Head of caudate nucleus (tissue), 42 donors: ENCODE measurements at regions not wholly inside any gene's neighbourhood (a gene's known extent, or its start where the extent isn't known, plus 50 kb on each side); places are given as distances from the start of the nearest gene placed in this dataset.

Experiments
- DNase-seq, 42 donors: peaks; one replicate each; pipeline versions ENCODE4 v3.0.0 to v3.0.0-alpha.2; 2020 to 2021; ENCODE audit warnings: mixed read lengths in 7 of 42
- intact Hi-C: fragments of 100-400 bp; cut with DNase I; formaldehyde crosslinking; loops from one replicate; pipeline ENCODE4 v1.15.0; 2022

DNA sequence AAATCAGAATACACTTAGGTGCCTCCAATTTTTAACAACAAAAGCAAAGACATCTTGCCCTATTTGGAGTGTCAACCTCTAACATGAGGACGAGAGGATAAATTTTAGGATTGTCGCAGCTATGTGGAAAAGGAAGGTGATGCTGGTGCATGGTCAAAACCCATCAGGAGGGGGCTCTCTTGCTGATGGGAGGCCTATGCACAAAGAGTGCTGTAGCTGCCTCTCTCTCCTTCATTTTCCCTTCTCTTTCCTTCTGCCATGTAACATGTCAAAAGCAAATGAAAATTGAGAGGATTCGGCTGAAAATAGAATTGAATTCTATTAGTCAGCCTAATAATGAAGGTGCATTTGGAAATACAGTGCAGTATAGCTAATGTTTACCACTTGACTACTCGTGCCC, 578.7 kb upstream of the ZNF462 start:
- intact Hi-C loops: loop anchor here (10.0 kb wide), 1 partner anchor 581 kb away; the partner anchor contains the start of gene ZNF462
- peak in 28 of 42 donors; percentile 8 to 70 (median 44) for DNase-seq

- intact Hi-C loops: loop anchor here (10.0 kb wide), 1 partner anchor 579 kb away; the partner anchor contains the start of gene ZNF462
- DNase-seq: peak in 35 of 42 donors; percentile 9 to 77 (median 48)
Measured at GRCh38 chr9:106286249-106286648, 576.7 kb upstream of the ZNF462 start.

GRCh38 chr9:106287091-106287631, 575.8 kb upstream of the ZNF462 start:
- DNase-seq: peak in 25 of 42 donors; percentile 10 to 59 (median 23)
- intact Hi-C loops: loop anchor here (10.0 kb wide), 1 partner anchor 578 kb away; the partner anchor contains the start of gene ZNF462

DNA sequence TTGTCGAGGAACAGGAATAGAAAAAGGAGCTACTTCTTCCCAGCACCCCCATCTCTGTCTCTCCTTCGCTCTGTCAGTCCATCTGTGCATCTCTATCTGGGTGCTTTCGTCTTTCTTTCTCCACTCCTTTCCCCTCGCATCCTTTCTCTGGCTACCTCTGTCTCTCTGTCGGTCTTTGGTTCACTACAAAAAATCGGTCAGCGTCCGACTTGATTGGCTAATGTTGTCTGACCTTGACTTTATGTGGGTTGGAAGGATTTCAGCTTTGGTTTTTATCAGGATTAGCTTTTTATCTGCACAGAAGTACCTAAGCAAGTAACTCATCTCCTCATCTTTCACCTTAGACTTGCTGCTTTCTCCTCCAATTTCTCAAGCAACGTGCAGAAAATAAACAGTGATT, 575.2 kb upstream of the ZNF462 start:
- DNase-seq: no peak
- intact Hi-C loops: loop anchor here (10.0 kb wide), 1 partner anchor 577 kb away; the partner anchor contains the start of gene ZNF462

- intact Hi-C loops: loop anchor here (10.0 kb wide), 1 partner anchor 576 kb away; the partner anchor contains the start of gene ZNF462
- no peak for DNase-seq
Measured at GRCh38 chr9:106288689-106289088, 574.3 kb upstream of the ZNF462 start.

- DNase-seq: no peak
- intact Hi-C loops: no loop called here
Measured at GRCh38 chr9:106291786-106292185, 571.2 kb upstream of the ZNF462 start.

GRCh38 chr9:106296426-106296825, 566.5 kb upstream of the ZNF462 start:
- intact Hi-C loops: no loop called here
- peak in 1 of 42 donors; percentile 23 for DNase-seq

GRCh38 chr9:106298997-106299396, 564.0 kb upstream of the ZNF462 start:
- intact Hi-C loops: no loop called here
- no peak for DNase-seq

DNA sequence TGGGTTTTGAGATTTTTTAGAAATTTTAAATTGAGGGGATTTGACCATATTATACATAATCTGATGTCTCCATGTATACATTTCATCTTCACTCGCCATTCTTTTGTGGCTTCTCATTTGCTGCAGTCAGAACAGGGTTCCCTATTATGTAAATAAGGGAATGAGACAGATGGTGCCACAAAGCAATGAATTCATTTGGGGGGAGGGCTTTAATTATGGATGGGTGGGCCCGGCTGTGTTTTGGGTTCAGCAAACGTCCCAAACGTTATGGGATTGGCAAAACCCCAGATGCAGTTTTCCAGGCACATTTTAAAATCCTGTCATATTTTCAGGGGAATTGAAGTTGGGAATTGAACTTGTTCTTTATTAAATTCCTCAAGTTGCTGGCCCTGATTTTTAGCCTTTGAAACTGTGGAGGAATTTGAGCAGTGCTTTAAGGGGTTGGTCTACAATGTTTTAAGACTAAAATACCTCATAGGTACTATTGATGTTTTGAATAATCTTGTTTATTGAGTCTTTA, 558.5 kb upstream of the ZNF462 start:
- intact Hi-C loops: no loop called here
- no peak for DNase-seq

- DNase-seq: peak in 5 of 42 donors; percentile 4 to 48 (median 32)
- intact Hi-C loops: no loop called here
Measured at GRCh38 chr9:106305428-106306133, 557.4 kb upstream of the ZNF462 start.

GRCh38 chr9:106307670-106308069, 555.3 kb upstream of the ZNF462 start:
- DNase-seq: no peak
- intact Hi-C loops: no loop called here

DNA sequence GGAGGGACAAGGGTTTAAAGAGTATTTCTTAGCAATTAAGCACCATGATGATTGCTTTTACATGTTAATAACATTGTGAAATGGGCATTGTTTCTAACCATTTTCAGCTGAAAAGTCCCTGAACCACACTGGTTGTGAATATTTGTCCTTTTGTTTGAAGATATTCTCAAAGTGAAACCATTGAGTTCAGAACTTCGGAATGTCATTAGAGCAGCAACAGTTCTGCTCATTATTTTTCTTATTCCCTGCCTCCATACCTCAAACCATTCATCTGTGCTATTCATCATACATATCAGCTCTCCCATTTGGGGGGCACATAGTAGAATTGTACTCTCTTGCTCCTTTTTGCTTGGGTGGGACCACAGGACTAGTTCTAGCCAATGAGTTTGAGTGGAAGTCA, 553.0 kb upstream of the ZNF462 start:
- intact Hi-C loops: no loop called here
- no peak for DNase-seq

DNA sequence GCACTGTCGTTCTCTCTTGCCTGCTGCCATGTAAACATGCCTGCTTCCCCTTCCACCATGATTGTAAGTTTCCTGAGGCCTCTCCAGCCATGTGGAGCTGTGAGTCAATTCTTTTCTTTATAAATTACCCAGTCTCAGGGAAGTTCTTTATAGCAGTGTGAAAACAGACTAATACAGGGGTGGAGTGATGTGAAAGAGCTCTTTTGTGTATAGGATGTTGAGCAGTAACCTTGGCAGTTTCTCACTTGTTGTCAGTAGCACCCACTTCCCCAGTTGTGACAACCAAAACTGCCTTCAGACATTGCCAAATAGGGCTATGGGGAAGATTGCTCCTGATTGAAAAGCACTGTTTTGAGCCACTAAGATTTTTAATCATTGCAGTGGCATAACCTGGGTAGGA, 552.2 kb upstream of the ZNF462 start:
- DNase-seq: no peak
- intact Hi-C loops: no loop called here

- intact Hi-C loops: no loop called here
- no peak for DNase-seq
Measured at GRCh38 chr9:106312906-106313305, 550.1 kb upstream of the ZNF462 start.

DNA sequence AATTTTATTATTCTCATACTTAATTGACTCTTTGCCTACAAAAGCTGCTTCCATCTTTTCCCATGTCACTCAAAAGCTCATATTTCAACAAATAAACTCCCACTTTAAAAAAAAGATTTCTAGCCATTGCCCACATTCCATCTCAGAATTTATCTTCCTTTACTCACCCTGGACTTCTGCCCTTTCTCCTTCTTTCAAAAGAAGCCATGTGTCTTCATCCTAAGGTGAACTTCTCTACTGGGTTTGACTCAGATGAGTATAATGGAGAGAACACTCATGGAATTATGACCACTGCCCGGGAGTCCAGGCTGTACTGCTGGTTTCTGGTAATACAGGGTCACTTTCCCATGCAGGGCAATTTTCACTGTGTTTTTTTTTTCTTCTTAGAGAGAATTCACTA, 548.5 kb upstream of the ZNF462 start:
- intact Hi-C loops: no loop called here
- DNase-seq: no peak

DNA sequence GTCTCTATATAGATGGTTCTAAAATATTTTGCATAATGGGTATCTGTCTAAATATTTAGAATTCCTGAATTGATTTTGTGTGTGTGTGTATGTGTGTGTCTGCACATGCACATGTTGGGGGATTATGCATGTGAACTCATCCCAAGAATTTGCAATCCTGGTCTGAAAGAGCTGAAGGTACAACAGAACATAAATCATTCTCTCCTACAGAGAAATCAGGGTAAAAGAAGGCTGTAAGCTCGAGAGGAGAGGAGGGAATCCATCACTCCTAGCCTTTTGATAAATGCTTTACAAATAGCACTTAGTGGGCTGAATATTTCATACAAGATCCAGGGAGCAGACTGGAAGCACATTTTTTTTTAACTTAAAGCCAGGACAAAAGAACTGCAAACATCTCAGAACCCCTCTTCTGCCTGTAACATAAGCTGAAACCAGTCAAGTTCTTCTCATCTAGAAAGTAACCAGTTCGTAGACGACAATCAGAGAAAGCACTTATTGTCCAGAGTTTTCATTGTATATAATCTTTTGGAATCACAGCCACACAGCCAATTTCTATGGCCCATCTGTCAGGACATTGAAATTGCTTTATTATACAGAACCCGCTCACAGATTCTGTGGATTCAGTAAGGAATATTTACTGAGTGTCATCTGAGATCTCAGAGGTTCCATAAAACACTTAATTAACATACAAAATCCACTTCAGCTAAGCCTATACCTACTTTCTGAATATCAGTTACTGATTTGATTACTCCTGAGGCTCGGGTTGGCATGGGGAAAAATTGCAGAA, 541.4 kb upstream of the ZNF462 start:
- DNase-seq: no peak
- intact Hi-C loops: no loop called here

GRCh38 chr9:106322706-106323245, 540.2 kb upstream of the ZNF462 start:
- no peak for DNase-seq
- intact Hi-C loops: no loop called here

- peak in 4 of 42 donors; percentile 2 to 19 (median 13) for DNase-seq
- intact Hi-C loops: no loop called here
Measured at GRCh38 chr9:106324053-106324585, 538.8 kb upstream of the ZNF462 start.
